Stimulated activated CD8-positive, alpha-beta memory T cell treated with anti-CD3 and anti-CD28 coated beads, Interleukin-4, amount 100 ng/mL, for 24 hours (primary cell): ENCODE measurements at regions not wholly inside any gene's neighbourhood (a gene's known extent, or its start where the extent isn't known, plus 50 kb on each side); places are given as distances from the start of the nearest gene placed in this dataset.

ENCODE experiments used
- DNase-seq: peaks from one replicate; pipeline ENCODE4 v3.0.0-alpha.2; 2020; ENCODE audit warnings: low read depth

GRCh38 chr17:15177343-15177742 lies 87.8 kb downstream of the PMP22 start:
- DNase-seq, result no peak

GRCh38 chr17:15175356-15175755 lies 89.8 kb downstream of the PMP22 start:
- no peak for DNase-seq

GRCh38 chr17:15171167-15172047 lies 93.7 kb downstream of the PMP22 start:
- peak; percentile 2 for DNase-seq

GRCh38 chr17:15169676-15170075 lies 95.5 kb downstream of the PMP22 start:
- DNase-seq, result no peak

GRCh38 chr17:15168379-15168778 lies 96.7 kb downstream of the PMP22 start:
- DNase-seq, result no peak

- no peak for DNase-seq
Measured at GRCh38 chr17:15161395-15161794, 103.7 kb downstream of the PMP22 start.

GRCh38 chr17:15157051-15157450 lies 108.1 kb downstream of the PMP22 start:
- DNase-seq, result no peak

GRCh38 chr17:15154618-15155017 lies 110.5 kb downstream of the PMP22 start:
- DNase-seq, result no peak

- no peak for DNase-seq
Measured at GRCh38 chr17:15145621-15146020, 119.5 kb downstream of the PMP22 start.

- no peak for DNase-seq
Measured at GRCh38 chr17:15143524-15143923, 121.6 kb downstream of the PMP22 start.

GRCh38 chr17:15134363-15134762 lies 130.8 kb downstream of the PMP22 start:
- no peak for DNase-seq

- DNase-seq, result no peak
Measured at GRCh38 chr17:15133826-15134225, 131.3 kb downstream of the PMP22 start.

GRCh38 chr17:15133143-15133542 lies 132.0 kb downstream of the PMP22 start:
- DNase-seq, result no peak

- DNase-seq, result no peak
Measured at GRCh38 chr17:15130426-15130825, 134.7 kb downstream of the PMP22 start.

GRCh38 chr17:15129986-15130385 lies 135.1 kb downstream of the PMP22 start:
- DNase-seq, result no peak

GRCh38 chr17:15124746-15125145 lies 140.4 kb downstream of the PMP22 start:
- DNase-seq, result no peak

GRCh38 chr17:15124264-15124595 lies 140.9 kb downstream of the PMP22 start:
- DNase-seq, result no peak

- DNase-seq, result no peak
Measured at GRCh38 chr17:15123593-15124263, 141.4 kb downstream of the PMP22 start.

- DNase-seq, result no peak
Measured at GRCh38 chr17:15122857-15123256, 142.3 kb downstream of the PMP22 start.

GRCh38 chr17:15121426-15121825 lies 143.7 kb downstream of the PMP22 start:
- DNase-seq, result no peak

GRCh38 chr17:15119968-15120367 lies 145.2 kb downstream of the PMP22 start:
- no peak for DNase-seq

GRCh38 chr17:15117239-15117638 lies 147.9 kb downstream of the PMP22 start:
- no peak for DNase-seq

- DNase-seq, result no peak
Measured at GRCh38 chr17:15112846-15113617, 152.1 kb downstream of the PMP22 start.
